ENCODE measurements at regions not wholly inside any gene's neighbourhood (a gene's known extent, or its start where the extent isn't known, plus 50 kb on each side); places are given as distances from the start of the nearest gene placed in this dataset.
A peak's percentile ranks its signal among the peaks of the same experiment; 100 is the strongest.

GRCh38 chr9:110040788-110041187 is 167.2 kb downstream of the C9orf152 start:
- DNase-seq: no peak
- no peak for ATAC-seq
- intact Hi-C loops (cut with DNase I, micrococcal nuclease): loop anchor here in 1 of 2 donors (10.0 kb wide), 1 partner anchor 104 kb away; no protein-coding TSS in a partner anchor
- Histone ChIP-seq H3K4me1 (ENCODE audit: low read depth) (no peaks in the 10 kb centered on the region), H3K36me3 (ENCODE audit: low read depth) (no peaks in the 10 kb centered on the region), H3K9me3 (no peaks in the 10 kb centered on the region), H3K4me3 (no peak overlapping the region)
- TF ChIP-seq CTCF (IDR thresholded peaks at IDR 0.05): no peak

DNA sequence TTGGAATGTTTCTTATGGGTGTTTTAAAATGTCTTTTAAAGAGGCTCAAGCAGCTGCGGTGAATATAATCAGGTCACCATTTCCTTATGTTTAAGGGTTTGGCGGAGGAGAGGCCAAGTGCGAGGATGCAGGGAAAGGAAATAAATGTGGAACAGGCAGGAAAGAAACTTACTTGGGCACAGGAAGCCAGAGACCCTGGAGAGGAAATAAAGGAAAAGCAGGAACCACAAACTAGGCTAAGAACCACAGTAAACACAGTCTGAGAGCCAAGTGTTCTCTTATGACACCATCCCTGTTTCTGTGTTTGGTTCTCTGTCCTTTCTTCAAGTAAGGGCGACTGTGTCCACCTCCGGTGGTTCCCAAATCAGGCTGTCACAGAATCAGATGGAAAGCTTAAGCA is 166.5 kb downstream of the C9orf152 start:
- H3K4me3 ChIP-seq: no peak overlapping the region
- no peaks in the 10 kb centered on the region for H3K9me3 ChIP-seq
- H3K4me1 ChIP-seq (ENCODE audit: low read depth): no peaks in the 10 kb centered on the region
- no peak for ATAC-seq
- no peaks in the 10 kb centered on the region for H3K36me3 ChIP-seq (ENCODE audit: low read depth)
- DNase-seq: no peak
- no peak for TF ChIP-seq CTCF (IDR thresholded peaks at IDR 0.05)
- intact Hi-C loops (cut with DNase I, micrococcal nuclease): loop anchor here in 1 of 2 donors (10.0 kb wide), 1 partner anchor 103 kb away; no protein-coding TSS in a partner anchor

DNA sequence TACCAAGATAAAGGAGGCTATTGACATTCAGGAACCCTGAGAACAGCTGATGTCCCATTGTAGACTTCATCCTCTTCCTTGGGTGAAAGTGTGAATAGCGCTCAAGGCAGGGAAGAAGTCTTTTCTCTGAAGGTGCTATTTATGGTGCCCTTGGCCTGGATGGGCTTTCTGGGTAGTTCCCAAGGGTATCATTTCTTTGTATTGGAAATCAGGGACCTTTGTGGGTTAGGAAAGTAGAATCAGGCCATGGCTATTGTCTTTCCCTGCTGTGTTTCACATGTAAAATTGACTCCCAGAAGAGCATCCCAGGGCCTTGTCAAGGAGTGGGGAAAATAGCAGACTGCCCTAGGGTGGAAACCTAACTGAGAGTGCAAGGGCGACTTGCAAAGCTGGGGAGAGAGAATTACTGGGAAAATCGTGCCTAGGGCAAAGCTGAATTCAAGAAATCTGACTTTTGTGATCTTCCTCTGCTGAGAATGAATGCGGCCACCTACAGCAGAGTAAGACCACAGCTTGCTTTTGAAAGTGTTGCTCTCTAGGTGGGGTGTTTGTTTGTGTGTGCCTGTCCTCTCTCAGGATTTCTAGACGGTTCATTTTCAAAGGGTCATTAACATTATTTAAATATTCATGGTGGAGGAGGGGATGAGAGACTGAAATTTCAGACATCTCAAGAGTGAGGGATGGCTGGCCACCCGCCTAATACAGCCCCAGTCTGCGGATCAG is 160.6 kb downstream of the C9orf152 start:
- Histone ChIP-seq H3K4me1 (ENCODE audit: low read depth) (peaks cover 11% of the 10 kb centered on the region), H3K9me3 (no peaks in the 10 kb centered on the region), H3K4me3 (no peak overlapping the region), H3K36me3 (ENCODE audit: low read depth) (no peaks in the 10 kb centered on the region)
- TF ChIP-seq CTCF (IDR thresholded peaks at IDR 0.05): no peak
- intact Hi-C loops (cut with DNase I, micrococcal nuclease): loop anchor here in 1 of 2 donors (10.0 kb wide), 1 partner anchor 97 kb away; no protein-coding TSS in a partner anchor
- DNase-seq (no peak), ATAC-seq (no peak)

DNA sequence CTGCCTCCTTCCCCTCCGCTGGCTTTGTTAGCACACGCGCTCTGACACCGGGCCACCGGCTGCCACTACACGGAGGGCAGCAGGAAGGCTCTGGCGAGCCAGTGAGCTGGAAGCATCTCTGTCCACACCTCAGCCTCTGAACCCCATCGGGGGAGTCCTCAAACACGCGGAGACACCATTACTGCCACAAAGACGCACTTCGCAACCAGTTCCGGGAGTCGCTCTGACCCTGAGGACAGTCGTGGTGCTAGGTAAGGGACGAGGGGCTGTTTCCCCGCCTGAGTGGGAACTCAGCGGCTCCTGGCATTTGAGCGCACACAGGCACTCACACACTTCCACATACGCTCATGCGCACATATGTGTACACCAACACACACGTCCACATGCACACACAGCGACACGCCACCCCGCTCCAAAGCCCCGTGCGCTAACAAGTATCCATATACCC is 160.0 kb downstream of the C9orf152 start:
- ATAC-seq (peak; percentile 43), DNase-seq (peak in 2 of 3 donors; percentile 43 to 61)
- H3K36me3 ChIP-seq (ENCODE audit: low read depth): no peaks in the 10 kb centered on the region
- no peaks in the 10 kb centered on the region for H3K9me3 ChIP-seq
- H3K4me1 ChIP-seq (ENCODE audit: low read depth): peaks cover 11% of the 10 kb centered on the region
- intact Hi-C loops (cut with DNase I, micrococcal nuclease): loop anchor here in 1 of 2 donors (10.0 kb wide), 1 partner anchor 97 kb away; no protein-coding TSS in a partner anchor
- no peak for TF ChIP-seq CTCF (IDR thresholded peaks at IDR 0.05)
- no peak overlapping the region for H3K4me3 ChIP-seq

- intact Hi-C loops (cut with DNase I, micrococcal nuclease): loop anchor here in 1 of 2 donors (10.0 kb wide), 1 partner anchor 96 kb away; no protein-coding TSS in a partner anchor
- H3K36me3 ChIP-seq (ENCODE audit: low read depth): no peaks in the 10 kb centered on the region
- H3K9me3 ChIP-seq: no peaks in the 10 kb centered on the region
- peaks cover 11% of the 10 kb centered on the region for H3K4me1 ChIP-seq (ENCODE audit: low read depth)
- peak overlapping the region; percentile 25 for H3K4me3 ChIP-seq
- DNase-seq (peak; percentile 76 to 89 (median 76)), ATAC-seq (peak; percentile 93)
- TF ChIP-seq CTCF (IDR thresholded peaks at IDR 0.05): no peak
Measured at GRCh38 chr9:110048403-110048975, 159.5 kb downstream of the C9orf152 start.

Measured in mucosa of descending colon (tissue), 3 donors.